ENCODE measurements at regions not wholly inside any gene's neighbourhood (a gene's known extent, or its start where the extent isn't known, plus 50 kb on each side); places are given as distances from the start of the nearest gene placed in this dataset.
"Not testable (repeated sequence)": the region's sequence is repeated elsewhere in the genome, so short reads cannot be mapped to it uniquely, and the experiment has no call there.

DNA sequence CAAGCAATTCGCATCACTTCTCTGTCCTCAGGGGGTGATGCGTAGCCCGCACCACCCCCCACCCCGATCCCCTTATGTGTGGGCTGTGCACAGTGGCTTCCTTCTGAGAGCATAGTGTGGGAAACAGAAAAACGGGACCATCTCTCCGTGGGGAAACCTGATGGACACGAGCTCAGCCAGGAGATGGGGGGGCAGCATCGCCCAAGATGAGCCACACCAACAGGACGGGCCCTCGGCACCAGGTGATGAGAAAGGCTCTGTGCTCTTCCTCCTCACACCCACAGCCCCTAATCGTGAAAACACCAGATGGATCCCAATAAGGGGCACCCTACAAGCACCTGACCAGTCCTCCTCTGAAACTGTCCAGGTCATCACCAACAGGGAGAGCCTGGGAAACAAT lies 153.6 kb downstream of the SHANK2 start:
- no peak for DNase-seq (ENCODE audit: low read depth in 2 of 2)

GRCh38 chr11:71097506-71098240 lies 154.7 kb downstream of the SHANK2 start:
- no peak for DNase-seq (ENCODE audit: low read depth in 2 of 2)

DNA sequence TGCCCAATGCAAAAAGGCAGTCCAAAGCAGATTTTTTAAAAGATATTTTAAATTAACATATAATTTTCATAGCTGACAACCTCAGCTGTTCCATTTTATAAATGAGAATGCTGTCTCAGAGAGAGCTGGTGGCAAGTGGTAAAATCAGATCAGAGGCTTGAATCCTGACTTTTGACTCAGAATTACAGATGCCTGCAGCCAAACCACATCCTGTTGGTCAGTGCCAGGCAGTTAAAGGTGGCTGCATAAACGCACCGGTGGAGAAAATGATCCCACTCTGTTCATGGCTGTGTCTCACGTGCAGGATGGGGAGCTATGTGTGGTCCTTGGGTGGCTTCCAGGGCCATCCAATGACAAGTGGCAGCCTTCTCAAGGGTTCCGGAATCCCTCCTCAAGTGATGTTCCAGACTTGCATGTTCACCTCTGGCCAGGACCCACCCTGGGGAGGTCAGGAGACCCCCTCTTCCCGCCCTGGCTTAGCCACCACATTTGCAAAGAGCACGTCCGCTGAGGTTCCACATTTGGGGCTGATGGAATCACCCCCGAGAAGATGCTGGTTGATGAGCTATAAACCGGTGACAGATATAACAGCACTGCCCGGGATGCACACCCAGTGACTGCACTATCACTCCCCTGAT lies 155.5 kb downstream of the SHANK2 start:
- DNase-seq (ENCODE audit: low read depth in 2 of 2): no peak

GRCh38 chr11:71095294-71095850 lies 157.0 kb downstream of the SHANK2 start:
- DNase-seq (ENCODE audit: low read depth in 2 of 2): no peak

GRCh38 chr11:71094296-71095077 lies 157.9 kb downstream of the SHANK2 start:
- no peak for DNase-seq (ENCODE audit: low read depth in 2 of 2)

DNA sequence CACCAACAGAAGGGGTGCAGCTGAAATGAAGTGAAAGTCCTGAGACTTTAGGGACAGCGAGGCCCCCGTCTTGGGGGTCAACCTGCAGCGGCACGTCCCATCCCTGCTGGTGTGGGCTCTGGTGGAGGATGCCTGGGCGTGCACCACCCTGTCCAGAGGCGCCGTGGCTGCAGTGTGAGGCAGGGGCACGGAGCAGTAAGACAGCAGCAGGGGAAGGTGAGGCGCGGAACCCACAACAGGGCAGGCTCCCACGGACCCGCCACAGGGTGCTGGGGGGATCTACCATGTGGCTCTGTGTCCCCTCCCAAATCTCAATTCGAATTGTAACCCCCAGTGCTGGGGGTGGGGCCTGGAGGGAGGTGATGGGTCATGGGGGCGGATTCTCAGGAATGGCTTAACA lies 158.6 kb downstream of the SHANK2 start:
- DNase-seq (ENCODE audit: low read depth in 2 of 2): no peak

GRCh38 chr11:71091506-71092265 lies 160.7 kb downstream of the SHANK2 start:
- no peak for DNase-seq (ENCODE audit: low read depth in 2 of 2)

DNA sequence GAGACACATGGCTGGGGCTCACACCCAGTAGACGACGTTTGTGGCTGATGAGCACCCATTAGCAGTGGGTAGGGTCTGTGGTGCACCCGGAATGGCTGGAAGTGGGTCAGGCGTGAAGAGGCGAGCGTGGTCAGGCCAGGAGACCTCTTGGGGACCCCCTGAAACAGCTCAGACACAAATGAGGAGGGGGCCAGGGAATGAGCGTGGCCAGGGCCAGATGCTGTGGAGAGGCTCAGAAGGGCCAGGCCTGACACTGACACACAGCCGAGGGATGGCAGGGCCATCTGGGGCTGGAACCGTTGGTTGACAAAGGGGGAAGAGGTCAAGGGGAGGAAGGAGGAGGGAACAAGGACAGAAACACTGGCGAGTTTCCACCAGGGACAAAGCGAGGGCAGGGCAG lies 162.8 kb downstream of the SHANK2 start:
- DNase-seq (ENCODE audit: low read depth in 2 of 2): no peak

GRCh38 chr11:71088314-71089215 lies 163.8 kb downstream of the SHANK2 start:
- not testable (repeated sequence) for DNase-seq (ENCODE audit: low read depth in 2 of 2)

DNA sequence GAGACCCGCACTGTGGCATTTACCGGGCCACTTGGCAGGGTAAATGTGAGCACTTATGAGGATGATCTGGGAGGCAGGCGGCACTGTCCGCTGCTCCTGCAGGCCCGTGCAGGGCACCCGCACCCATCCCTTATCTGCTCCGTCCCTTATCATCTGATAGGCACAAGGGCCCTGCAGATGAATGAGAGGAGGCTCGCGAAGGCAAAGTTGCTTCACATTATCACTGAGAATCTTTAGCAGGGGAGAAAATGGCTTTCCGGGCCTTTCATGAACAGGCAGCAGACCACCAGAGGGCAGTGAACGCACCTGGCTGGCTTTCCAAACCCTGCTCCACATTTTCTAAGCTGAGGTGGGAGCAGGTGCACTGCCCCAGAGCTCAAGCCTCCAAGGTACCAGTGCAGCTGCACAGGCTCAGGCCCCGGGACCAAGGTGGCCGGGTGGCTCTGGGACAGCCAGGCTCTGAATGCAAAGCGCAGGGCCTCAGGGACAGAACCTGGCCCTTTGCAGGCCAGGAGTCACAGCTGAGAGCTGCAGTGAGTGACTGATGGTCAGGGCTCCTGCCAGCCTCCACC lies 165.6 kb downstream of the SHANK2 start:
- DNase-seq (ENCODE audit: low read depth in 2 of 2): no peak

GRCh38 chr11:71084306-71085012 lies 167.9 kb downstream of the SHANK2 start:
- DNase-seq (ENCODE audit: low read depth in 2 of 2): no peak

DNA sequence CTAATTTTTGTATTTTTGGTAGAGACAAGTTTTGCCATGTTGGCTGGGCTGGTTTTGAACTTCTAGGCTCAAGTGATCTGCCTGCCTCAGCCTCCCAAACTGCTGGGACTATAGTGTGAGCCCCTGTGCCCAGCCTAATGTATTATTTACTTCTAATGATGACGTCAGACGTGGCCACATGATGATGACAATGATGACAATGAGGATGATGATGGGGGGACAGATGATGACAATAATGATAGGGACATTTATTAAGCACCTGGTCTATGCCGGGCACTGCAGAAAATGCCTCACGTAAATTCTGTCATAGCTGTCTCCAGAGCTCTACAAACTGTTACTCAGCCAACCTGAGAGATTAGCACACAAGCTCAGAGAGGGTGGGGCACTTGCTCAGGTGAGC lies 169.3 kb downstream of the SHANK2 start:
- no peak for DNase-seq (ENCODE audit: low read depth in 2 of 2)

GRCh38 chr11:71082454-71082853 lies 169.9 kb downstream of the SHANK2 start:
- DNase-seq (ENCODE audit: low read depth in 2 of 2): no peak

- no peak for DNase-seq (ENCODE audit: low read depth in 2 of 2)
Observed at GRCh38 chr11:71081704-71082230, 170.6 kb downstream of the SHANK2 start.

GRCh38 chr11:71080239-71081097 lies 171.9 kb downstream of the SHANK2 start:
- DNase-seq (ENCODE audit: low read depth in 2 of 2): peak; percentile 44 to 46

GRCh38 chr11:71079795-71080194 lies 172.6 kb downstream of the SHANK2 start:
- no peak for DNase-seq (ENCODE audit: low read depth in 2 of 2)

DNA sequence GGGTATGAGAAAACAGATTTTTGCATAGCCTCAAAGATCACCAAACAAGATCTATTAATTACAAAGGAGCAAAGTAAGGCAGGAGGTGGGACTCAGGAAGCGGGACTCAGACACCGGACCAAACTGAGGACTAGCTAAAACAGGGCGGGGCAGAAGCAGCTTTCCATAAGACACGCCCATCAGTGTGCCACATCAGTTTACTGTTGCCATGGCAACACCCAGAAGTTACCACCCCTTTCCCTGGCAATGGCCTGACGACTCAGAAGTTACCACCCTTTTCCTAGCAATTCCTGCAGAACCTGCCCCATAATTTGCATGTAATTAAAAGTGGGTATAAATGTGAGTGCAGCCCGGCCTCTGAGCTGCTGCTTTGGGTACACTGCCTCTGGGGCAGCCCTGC lies 173.9 kb downstream of the SHANK2 start:
- no peak for DNase-seq (ENCODE audit: low read depth in 2 of 2)

DNA sequence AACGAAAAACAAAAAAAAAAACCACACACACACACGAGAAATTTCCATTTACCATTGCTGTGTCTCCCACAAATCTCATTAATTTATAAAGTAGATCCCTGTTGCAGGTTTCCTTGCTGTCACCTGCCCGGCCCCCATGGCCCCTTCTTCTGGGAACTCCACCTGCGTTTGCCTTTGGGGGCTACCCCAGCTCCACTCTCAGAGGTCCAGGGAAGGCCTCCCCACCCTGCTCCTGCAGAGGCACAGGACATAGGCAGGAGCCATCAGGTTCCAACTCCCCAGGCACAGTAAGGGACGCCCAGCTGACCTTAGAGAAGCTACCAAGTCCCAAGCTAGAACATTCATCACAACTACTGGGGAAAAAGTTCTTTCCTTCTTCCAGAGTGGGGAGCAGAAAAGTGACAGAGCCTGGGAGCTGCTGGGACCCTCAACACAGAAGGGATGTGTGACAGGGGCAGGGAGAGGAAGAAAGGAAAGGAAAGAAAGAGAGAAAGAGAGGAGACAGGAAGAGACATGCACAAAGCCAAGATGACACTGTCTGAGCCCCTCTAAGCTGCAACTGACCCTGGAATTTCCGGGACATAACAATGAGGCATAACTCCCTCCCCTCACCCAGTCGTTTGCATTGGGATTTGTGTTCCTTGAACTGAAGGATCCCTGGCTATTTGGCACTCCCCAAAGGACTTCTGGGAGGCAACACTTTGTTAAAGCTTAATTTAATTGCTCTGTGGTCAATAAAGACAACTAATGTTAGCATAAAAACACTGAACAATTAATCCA lies 175.7 kb downstream of the SHANK2 start:
- no peak for DNase-seq (ENCODE audit: low read depth in 2 of 2)

All from stimulated activated CD8-positive, alpha-beta memory T cell treated with anti-CD3 and anti-CD28 coated beads, Interleukin-15, amount 100 ng/mL, for 48 hours (primary cell).